ENCODE measurements at regions not wholly inside any gene's neighbourhood (a gene's known extent, or its start where the extent isn't known, plus 50 kb on each side); places are given as distances from the start of the nearest gene placed in this dataset.

DNA sequence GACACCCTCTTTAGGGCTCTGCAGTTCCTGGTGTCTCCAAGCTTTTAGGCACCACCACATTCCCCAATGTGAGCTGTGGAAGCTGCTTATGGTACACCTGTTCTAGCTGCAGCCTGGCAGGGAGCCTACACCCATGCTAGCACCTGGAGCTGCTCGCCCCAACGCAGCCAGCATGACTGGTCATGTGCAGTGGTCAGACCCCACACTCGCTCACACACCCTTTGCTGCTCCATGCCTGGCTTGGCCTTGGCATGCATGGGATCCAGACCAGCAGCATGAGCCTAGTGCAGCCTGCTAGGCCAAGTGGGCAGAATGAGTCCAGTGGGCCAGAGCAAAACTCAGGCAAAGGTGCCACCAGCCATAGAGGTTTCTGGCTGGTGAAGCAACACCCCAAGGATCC lies 86.4 kb upstream of the OSBPL8 start:
- H3K27ac ChIP-seq (ENCODE audit: low read length): no peak overlapping the region
- in situ Hi-C loops (cut with HindIII; ENCODE audit: low pct_unique_long_range_greater_than_20kb, low sequenced_read_pairs) (no loop called here), intact Hi-C loops (cut with micrococcal nuclease; ENCODE audit: unreplicated experiment) (no loop called here)
- H3K9me3 ChIP-seq (ENCODE audit: control insufficient read depth, insufficient read depth, low read depth, low read length): no peaks in the 10 kb centered on the region
- DNase-seq (ENCODE audit: low read depth, low spot score): no peak
- no peak overlapping the region for H3K4me3 ChIP-seq (ENCODE audit: low read depth in 2 of 2, low read length in 2 of 2)
- no peaks in the 10 kb centered on the region for H3K36me3 ChIP-seq (ENCODE audit: control insufficient read depth, insufficient read depth, low read length)
- no TSS peak for BruUV-seq (replicated peaks)
- no peaks in the 10 kb centered on the region for H3K27me3 ChIP-seq (ENCODE audit: control insufficient read depth, insufficient read depth, low read length)
- H3K4me1 ChIP-seq (ENCODE audit: control insufficient read depth, insufficient read depth, low read length): no peaks in the 10 kb centered on the region
- ChIA-PET CTCF (no interaction called here), POLR2A (no interaction called here)
- TF ChIP-seq SIN3A (IDR thresholded peaks at IDR 0.05; ENCODE audit: borderline replicate concordance, insufficient read depth, low read depth, low read length) (no peak), TCF7L2 (IDR thresholded peaks at IDR 0.05; ENCODE audit: low read depth, low read length) (no peak)
- no peak for ATAC-seq

DNA sequence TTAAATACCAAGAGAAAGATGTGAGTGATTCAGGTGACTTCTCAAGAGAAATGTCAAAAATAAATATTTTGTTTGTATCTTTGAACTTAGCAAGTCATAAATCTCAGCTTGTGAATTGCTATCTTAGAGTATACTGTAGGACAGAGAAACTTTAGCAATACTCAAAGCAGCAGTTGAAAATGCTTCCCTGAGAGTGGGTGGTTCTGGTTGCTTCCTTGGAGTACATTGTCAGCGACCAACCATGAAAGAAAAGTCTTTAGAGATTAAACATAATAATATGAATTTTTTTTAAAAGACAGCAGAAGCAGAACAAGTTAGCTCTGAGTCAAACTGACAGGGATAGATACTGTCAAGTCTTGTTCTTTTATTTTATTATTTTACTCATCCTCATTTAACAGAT lies 86.8 kb upstream of the OSBPL8 start:
- in situ Hi-C loops (cut with HindIII; ENCODE audit: low pct_unique_long_range_greater_than_20kb, low sequenced_read_pairs): no loop called here
- ChIA-PET POLR2A (no interaction called here), CTCF (no interaction called here)
- Histone ChIP-seq H3K4me3 (ENCODE audit: low read depth in 2 of 2, low read length in 2 of 2) (no peak overlapping the region), H3K36me3 (ENCODE audit: control insufficient read depth, insufficient read depth, low read length) (no peaks in the 10 kb centered on the region), H3K27me3 (ENCODE audit: control insufficient read depth, insufficient read depth, low read length) (no peaks in the 10 kb centered on the region), H3K4me1 (ENCODE audit: control insufficient read depth, insufficient read depth, low read length) (no peaks in the 10 kb centered on the region), H3K27ac (ENCODE audit: low read length) (no peak overlapping the region), H3K9me3 (ENCODE audit: control insufficient read depth, insufficient read depth, low read depth, low read length) (no peaks in the 10 kb centered on the region)
- intact Hi-C loops (cut with micrococcal nuclease; ENCODE audit: unreplicated experiment): no loop called here
- TF ChIP-seq, protein P1, sequence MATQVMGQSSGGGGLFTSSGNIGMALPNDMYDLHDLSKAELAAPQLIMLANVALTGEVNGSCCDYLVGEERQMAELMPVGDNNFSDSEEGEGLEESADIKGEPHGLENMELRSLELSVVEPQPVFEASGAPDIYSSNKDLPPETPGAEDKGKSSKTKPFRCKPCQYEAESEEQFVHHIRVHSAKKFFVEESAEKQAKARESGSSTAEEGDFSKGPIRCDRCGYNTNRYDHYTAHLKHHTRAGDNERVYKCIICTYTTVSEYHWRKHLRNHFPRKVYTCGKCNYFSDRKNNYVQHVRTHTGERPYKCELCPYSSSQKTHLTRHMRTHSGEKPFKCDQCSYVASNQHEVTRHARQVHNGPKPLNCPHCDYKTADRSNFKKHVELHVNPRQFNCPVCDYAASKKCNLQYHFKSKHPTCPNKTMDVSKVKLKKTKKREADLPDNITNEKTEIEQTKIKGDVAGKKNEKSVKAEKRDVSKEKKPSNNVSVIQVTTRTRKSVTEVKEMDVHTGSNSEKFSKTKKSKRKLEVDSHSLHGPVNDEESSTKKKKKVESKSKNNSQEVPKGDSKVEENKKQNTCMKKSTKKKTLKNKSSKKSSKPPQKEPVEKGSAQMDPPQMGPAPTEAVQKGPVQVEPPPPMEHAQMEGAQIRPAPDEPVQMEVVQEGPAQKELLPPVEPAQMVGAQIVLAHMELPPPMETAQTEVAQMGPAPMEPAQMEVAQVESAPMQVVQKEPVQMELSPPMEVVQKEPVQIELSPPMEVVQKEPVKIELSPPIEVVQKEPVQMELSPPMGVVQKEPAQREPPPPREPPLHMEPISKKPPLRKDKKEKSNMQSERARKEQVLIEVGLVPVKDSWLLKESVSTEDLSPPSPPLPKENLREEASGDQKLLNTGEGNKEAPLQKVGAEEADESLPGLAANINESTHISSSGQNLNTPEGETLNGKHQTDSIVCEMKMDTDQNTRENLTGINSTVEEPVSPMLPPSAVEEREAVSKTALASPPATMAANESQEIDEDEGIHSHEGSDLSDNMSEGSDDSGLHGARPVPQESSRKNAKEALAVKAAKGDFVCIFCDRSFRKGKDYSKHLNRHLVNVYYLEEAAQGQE (IDR thresholded peaks at IDR 0.05; ENCODE audit: insufficient read depth in 1 of 2, low read depth in 2 of 2, low read length in 1 of 2): no peak
- ATAC-seq (no peak), DNase-seq (ENCODE audit: low read depth, low spot score) (no peak)
- BruUV-seq (replicated peaks): no TSS peak

DNA sequence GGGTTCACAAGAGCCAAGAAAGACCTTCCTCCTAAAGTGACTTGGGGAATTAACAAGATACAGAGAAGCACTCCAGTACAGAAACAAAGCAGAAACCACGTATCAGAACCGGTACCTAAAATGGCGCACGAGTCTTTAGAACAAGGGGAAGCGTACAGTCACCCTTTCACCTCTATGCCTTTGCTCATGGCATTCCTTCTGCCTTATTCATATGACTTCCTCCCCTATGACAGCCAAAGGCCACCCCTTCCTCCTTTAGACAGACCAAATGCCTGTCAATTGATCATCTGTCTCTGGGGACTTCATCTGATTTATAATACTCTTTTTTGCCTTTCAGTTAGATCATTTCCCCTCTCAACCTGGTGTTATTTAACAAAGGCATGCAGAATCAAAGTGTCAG lies 89.5 kb upstream of the OSBPL8 start:
- H3K27ac ChIP-seq (ENCODE audit: low read length): no peak overlapping the region

More for the DNA sequence above, 89.5 kb upstream of the OSBPL8 start:
- ATAC-seq: no peak
- POLR2A ChIA-PET: no interaction called here
- H3K27me3 ChIP-seq (ENCODE audit: control insufficient read depth, insufficient read depth, low read length): no peaks in the 10 kb centered on the region
- TF ChIP-seq, protein P2, sequence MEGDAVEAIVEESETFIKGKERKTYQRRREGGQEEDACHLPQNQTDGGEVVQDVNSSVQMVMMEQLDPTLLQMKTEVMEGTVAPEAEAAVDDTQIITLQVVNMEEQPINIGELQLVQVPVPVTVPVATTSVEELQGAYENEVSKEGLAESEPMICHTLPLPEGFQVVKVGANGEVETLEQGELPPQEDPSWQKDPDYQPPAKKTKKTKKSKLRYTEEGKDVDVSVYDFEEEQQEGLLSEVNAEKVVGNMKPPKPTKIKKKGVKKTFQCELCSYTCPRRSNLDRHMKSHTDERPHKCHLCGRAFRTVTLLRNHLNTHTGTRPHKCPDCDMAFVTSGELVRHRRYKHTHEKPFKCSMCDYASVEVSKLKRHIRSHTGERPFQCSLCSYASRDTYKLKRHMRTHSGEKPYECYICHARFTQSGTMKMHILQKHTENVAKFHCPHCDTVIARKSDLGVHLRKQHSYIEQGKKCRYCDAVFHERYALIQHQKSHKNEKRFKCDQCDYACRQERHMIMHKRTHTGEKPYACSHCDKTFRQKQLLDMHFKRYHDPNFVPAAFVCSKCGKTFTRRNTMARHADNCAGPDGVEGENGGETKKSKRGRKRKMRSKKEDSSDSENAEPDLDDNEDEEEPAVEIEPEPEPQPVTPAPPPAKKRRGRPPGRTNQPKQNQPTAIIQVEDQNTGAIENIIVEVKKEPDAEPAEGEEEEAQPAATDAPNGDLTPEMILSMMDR (IDR thresholded peaks at IDR 0.05): no peak
- TF ChIP-seq, protein P1 (IDR thresholded peaks at IDR 0.05; ENCODE audit: insufficient read depth in 1 of 2, low read depth in 2 of 2, low read length in 1 of 2): no peak
- no peak for TF ChIP-seq SIN3A (IDR thresholded peaks at IDR 0.05; ENCODE audit: borderline replicate concordance, insufficient read depth, low read depth, low read length)
- TF ChIP-seq TCF7L2 (IDR thresholded peaks at IDR 0.05; ENCODE audit: low read depth, low read length): no peak
- no peak for TF ChIP-seq POLR2AphosphoS5 (IDR thresholded peaks at IDR 0.05; ENCODE audit: low read depth, low read length)
- no peak for DNase-seq (ENCODE audit: low read depth, low spot score)
- no peaks in the 10 kb centered on the region for H3K4me1 ChIP-seq (ENCODE audit: control insufficient read depth, insufficient read depth, low read length)
- CTCF ChIA-PET: no interaction called here
- H3K9me3 ChIP-seq (ENCODE audit: control insufficient read depth, insufficient read depth, low read depth, low read length): no peaks in the 10 kb centered on the region
- intact Hi-C loops (cut with micrococcal nuclease; ENCODE audit: unreplicated experiment) (no loop called here), in situ Hi-C loops (cut with HindIII; ENCODE audit: low pct_unique_long_range_greater_than_20kb, low sequenced_read_pairs) (no loop called here)
- H3K4me3 ChIP-seq (ENCODE audit: low read depth in 2 of 2, low read length in 2 of 2): no peak overlapping the region
- BruUV-seq (replicated peaks): no TSS peak
- no peaks in the 10 kb centered on the region for H3K36me3 ChIP-seq (ENCODE audit: control insufficient read depth, insufficient read depth, low read length)
